ENCODE measurements at regions not wholly inside any gene's neighbourhood (a gene's known extent, or its start where the extent isn't known, plus 50 kb on each side); places are given as distances from the start of the nearest gene placed in this dataset.
A peak's percentile ranks its signal among the peaks of the same experiment; 100 is the strongest.

- intact Hi-C loops (cut with DNase I): no loop called here
- DNase-seq (no peak), ATAC-seq (no peak)
Measured at GRCh38 chr3:115450036-115450435, 173.3 kb upstream of the GAP43 start.

GRCh38 chr3:115464036-115464435, 159.3 kb upstream of the GAP43 start:
- intact Hi-C loops (cut with DNase I): no loop called here

More at GRCh38 chr3:115450036-115450435, 173.3 kb upstream of the GAP43 start:
- no peak for TF ChIP-seq CTCF (IDR thresholded peaks at IDR 0.05)
- H3K4me3 ChIP-seq: no peak overlapping the region
- H3K36me3 ChIP-seq: no peaks in the 10 kb centered on the region
- peaks cover 0 to 5% of the 10 kb centered on the region in 2 donors for H3K9me3 ChIP-seq
- H3K4me1 ChIP-seq: no peaks in the 10 kb centered on the region
- H3K27ac ChIP-seq: no peak overlapping the region
- H3K27me3 ChIP-seq: no peaks in the 10 kb centered on the region

GRCh38 chr3:115469649-115470048, 153.7 kb upstream of the GAP43 start:
- no peak for DNase-seq
- intact Hi-C loops (cut with DNase I): no loop called here
- ATAC-seq: peak; percentile 31

More at GRCh38 chr3:115464036-115464435, 159.3 kb upstream of the GAP43 start:
- Histone ChIP-seq H3K4me3 (no peak overlapping the region), H3K27me3 (no peaks in the 10 kb centered on the region), H3K36me3 (no peaks in the 10 kb centered on the region), H3K4me1 (no peaks in the 10 kb centered on the region), H3K27ac (no peak overlapping the region), H3K9me3 (peaks cover 0 to 2% of the 10 kb centered on the region in 2 donors)
- no peak for TF ChIP-seq CTCF (IDR thresholded peaks at IDR 0.05)
- DNase-seq (no peak), ATAC-seq (no peak)

GRCh38 chr3:115470254-115470653, 153.1 kb upstream of the GAP43 start:
- TF ChIP-seq CTCF (IDR thresholded peaks at IDR 0.05): no peak
- no peak overlapping the region for H3K27ac ChIP-seq
- no peaks in the 10 kb centered on the region for H3K4me1 ChIP-seq
- no peaks in the 10 kb centered on the region for H3K27me3 ChIP-seq
- DNase-seq: no peak
- intact Hi-C loops (cut with DNase I): no loop called here
- ATAC-seq: no peak
- no peaks in the 10 kb centered on the region for H3K36me3 ChIP-seq
- H3K9me3 ChIP-seq: no peaks in the 10 kb centered on the region
- H3K4me3 ChIP-seq: no peak overlapping the region

More at GRCh38 chr3:115469649-115470048, 153.7 kb upstream of the GAP43 start:
- Histone ChIP-seq H3K36me3 (no peaks in the 10 kb centered on the region), H3K9me3 (no peaks in the 10 kb centered on the region), H3K27me3 (no peaks in the 10 kb centered on the region), H3K4me3 (no peak overlapping the region), H3K4me1 (no peaks in the 10 kb centered on the region), H3K27ac (no peak overlapping the region)
- no peak for TF ChIP-seq CTCF (IDR thresholded peaks at IDR 0.05)

- TF ChIP-seq CTCF (IDR thresholded peaks at IDR 0.05): no peak
- Histone ChIP-seq H3K4me3 (no peak overlapping the region), H3K36me3 (no peaks in the 10 kb centered on the region), H3K4me1 (no peaks in the 10 kb centered on the region), H3K27me3 (no peaks in the 10 kb centered on the region), H3K9me3 (no peaks in the 10 kb centered on the region), H3K27ac (no peak overlapping the region)
- intact Hi-C loops (cut with DNase I): no loop called here
- DNase-seq (no peak), ATAC-seq (no peak)
Measured at GRCh38 chr3:115475178-115476041, 147.9 kb upstream of the GAP43 start.
